Vagina (tissue), 2 donors: ENCODE measurements at regions not wholly inside any gene's neighbourhood (a gene's known extent, or its start where the extent isn't known, plus 50 kb on each side); places are given as distances from the start of the nearest gene placed in this dataset.

Experiments
- DNase-seq, 2 donors: peaks; one replicate each; pipeline ENCODE4 v3.0.0-alpha.2; 2017; ENCODE audit errors: extremely low spot score in 2 of 2
- H3K27ac ChIP-seq: fragments of 200-600 bp; sonication (generic); one replicate; pipeline ENCODE4 v1.5.1; 2019
- H3K27me3 ChIP-seq: fragments of 200-600 bp; sonication (generic); one replicate; pipeline ENCODE4 v1.5.1; 2019
- H3K36me3 ChIP-seq, 2 donors: fragments of 200-600 bp; sonication (generic); one replicate each; pipeline ENCODE4 v1.5.1; 2017 to 2019
- H3K4me1 ChIP-seq: fragments of 200-600 bp; sonication (generic); one replicate; pipeline ENCODE4 v1.5.1; 2019
- H3K4me3 ChIP-seq, 2 donors: fragments of 200-600 bp; sonication (generic); 1 replicate in 1 of 2; 2 replicates in 1 of 2; pipeline ENCODE4 v1.5.1; 2016 to 2019
- H3K9me3 ChIP-seq: fragments of 200-600 bp; sonication (generic); one replicate; pipeline ENCODE4 v1.5.1; 2019
- CTCF ChIP-seq, 3 experiments: fragments of 450-650 bp in 2 of 3; fragments of 200-600 bp in 1 of 3; sonication (generic) in 1 of 3; IDR thresholded peaks; one replicate each; pipeline ENCODE4 v1.5.1; 2017 to 2019; ENCODE audit warnings: antibody characterized with exemption in 3 of 3, mild to moderate bottlenecking in 2 of 3, moderate library complexity in 2 of 3
- POLR2A ChIP-seq, 2 donors: fragments of 450-650 bp; IDR thresholded peaks; one replicate each; pipeline ENCODE4 v1.6.1; 2017; ENCODE audit warnings: antibody characterized with exemption in 2 of 2, mild to moderate bottlenecking in 2 of 2, moderate library complexity in 2 of 2
- POLR2AphosphoS5 ChIP-seq, 2 donors: sonication (generic); formaldehyde crosslinking; IDR thresholded peaks; one replicate each; pipeline ENCODE4 v1.9.0; 2017; ENCODE audit warnings: antibody characterized with exemption in 2 of 2, mild to moderate bottlenecking in 2 of 2, low read depth in 1 of 2; ENCODE audit not compliant: insufficient read depth in 1 of 2
- intact Hi-C: fragments of 100-400 bp; cut with DNase I; formaldehyde crosslinking; loops from one replicate; pipeline ENCODE4 v1.15.1; 2023

GRCh38 chr6:88477413-88477812 lies 311.3 kb upstream of the CNR1 start:
- intact Hi-C loops, result no loop called here
- Histone ChIP-seq H3K4me1 (no peaks in the 10 kb centered on the region), H3K36me3 (no peaks in the 10 kb centered on the region), H3K27me3 (no peaks in the 10 kb centered on the region), H3K27ac (no peak overlapping the region), H3K4me3 (no peak overlapping the region), H3K9me3 (no peaks in the 10 kb centered on the region)
- no peak for DNase-seq
- TF ChIP-seq POLR2AphosphoS5 (IDR thresholded peaks at IDR 0.05; ENCODE audit: insufficient read depth in 1 of 2, low read depth in 1 of 2) (no peak), POLR2A (IDR thresholded peaks at IDR 0.05) (no peak), CTCF (IDR thresholded peaks at IDR 0.05) (no peak)

GRCh38 chr6:88476388-88476787 lies 310.2 kb upstream of the CNR1 start:
- H3K27ac ChIP-seq, result no peak overlapping the region
- no peak for DNase-seq
- H3K4me1 ChIP-seq, result no peaks in the 10 kb centered on the region
- intact Hi-C loops, result no loop called here
- H3K36me3 ChIP-seq, result no peaks in the 10 kb centered on the region
- TF ChIP-seq CTCF (IDR thresholded peaks at IDR 0.05) (no peak), POLR2A (IDR thresholded peaks at IDR 0.05) (no peak), POLR2AphosphoS5 (IDR thresholded peaks at IDR 0.05; ENCODE audit: insufficient read depth in 1 of 2, low read depth in 1 of 2) (no peak)
- no peaks in the 10 kb centered on the region for H3K9me3 ChIP-seq
- no peaks in the 10 kb centered on the region for H3K27me3 ChIP-seq
- no peak overlapping the region for H3K4me3 ChIP-seq

GRCh38 chr6:88474720-88475119 lies 308.6 kb upstream of the CNR1 start:
- Histone ChIP-seq H3K27ac (no peak overlapping the region), H3K4me1 (no peaks in the 10 kb centered on the region), H3K4me3 (no peak overlapping the region), H3K36me3 (no peaks in the 10 kb centered on the region), H3K9me3 (no peaks in the 10 kb centered on the region), H3K27me3 (no peaks in the 10 kb centered on the region)
- DNase-seq, result no peak
- TF ChIP-seq CTCF (IDR thresholded peaks at IDR 0.05) (no peak), POLR2AphosphoS5 (IDR thresholded peaks at IDR 0.05; ENCODE audit: insufficient read depth in 1 of 2, low read depth in 1 of 2) (no peak), POLR2A (IDR thresholded peaks at IDR 0.05) (no peak)
- intact Hi-C loops, result no loop called here

GRCh38 chr6:88473589-88473988 lies 307.4 kb upstream of the CNR1 start:
- Histone ChIP-seq H3K27me3 (no peaks in the 10 kb centered on the region), H3K36me3 (no peaks in the 10 kb centered on the region), H3K4me1 (no peaks in the 10 kb centered on the region), H3K4me3 (no peak overlapping the region), H3K9me3 (no peaks in the 10 kb centered on the region), H3K27ac (no peak overlapping the region)
- no peak for DNase-seq
- TF ChIP-seq POLR2AphosphoS5 (IDR thresholded peaks at IDR 0.05; ENCODE audit: insufficient read depth in 1 of 2, low read depth in 1 of 2) (no peak), POLR2A (IDR thresholded peaks at IDR 0.05) (no peak), CTCF (IDR thresholded peaks at IDR 0.05) (no peak)
- intact Hi-C loops, result no loop called here

- no peaks in the 10 kb centered on the region for H3K27me3 ChIP-seq
- DNase-seq, result no peak
- H3K9me3 ChIP-seq, result no peaks in the 10 kb centered on the region
- intact Hi-C loops, result no loop called here
- no peaks in the 10 kb centered on the region for H3K36me3 ChIP-seq
- TF ChIP-seq POLR2AphosphoS5 (IDR thresholded peaks at IDR 0.05; ENCODE audit: insufficient read depth in 1 of 2, low read depth in 1 of 2), result no peak
- TF ChIP-seq POLR2A (IDR thresholded peaks at IDR 0.05), result no peak
- TF ChIP-seq CTCF (IDR thresholded peaks at IDR 0.05), result no peak
- H3K4me3 ChIP-seq, result no peak overlapping the region
- H3K27ac ChIP-seq, result no peak overlapping the region
- no peaks in the 10 kb centered on the region for H3K4me1 ChIP-seq
Measured at GRCh38 chr6:88472851-88473525, 306.8 kb upstream of the CNR1 start.
